ENCODE measurements at regions not wholly inside any gene's neighbourhood (a gene's known extent, or its start where the extent isn't known, plus 50 kb on each side); places are given as distances from the start of the nearest gene placed in this dataset.

- no peak for TF ChIP-seq CTCF (IDR thresholded peaks at IDR 0.05)
- TF ChIP-seq POLR2A (IDR thresholded peaks at IDR 0.05) = no peak
- no peak for TF ChIP-seq POLR2AphosphoS5 (IDR thresholded peaks at IDR 0.05)
- no peak for TF ChIP-seq EP300 (IDR thresholded peaks at IDR 0.05)
These were observed 978.0 kb upstream of the LCORL start for GRCh38 chr4:18999595-18999994.
